PC-3 (cell line): ENCODE measurements at regions not wholly inside any gene's neighbourhood (a gene's known extent, or its start where the extent isn't known, plus 50 kb on each side); places are given as distances from the start of the nearest gene placed in this dataset.

Source experiments
- ATAC-seq: fragments of 200-7000 bp; cut with Tn5 transposase; 2 replicates; pipeline ENCODE4 v1.9.1; 2020; ENCODE audit warnings: mild to moderate bottlenecking, moderate library complexity
- BruUV-seq: library from RNA; stranded (reverse); fragments of 400-500 nt; replicated peaks from 2 replicates; lab custom pipeline; 2021; lab: Mats Ljungman, UMichigan
- CTCF ChIA-PET: fragments of 300-600 bp; sonication (Branson Sonifier 250); formaldehyde crosslinking; loops from one replicate; lab custom pipeline; 2022; ENCODE audit warnings: antibody characterized with exemption; lab: Charles Lee
- POLR2A ChIA-PET: fragments of 300-600 bp; sonication (Branson Sonifier 250); formaldehyde crosslinking; loops from one replicate; lab custom pipeline; 2022; ENCODE audit warnings: antibody characterized with exemption; ENCODE audit not compliant: unreplicated experiment; lab: Charles Lee
- DNase-seq: peaks from one replicate; pipeline ENCODE4 v3.0.0-alpha.2; 2015
- H2AFZ ChIP-seq: fragments of 300-600 bp; sonication (generic); 2 replicates; pipeline ENCODE4 v1.6.0; 2016; ENCODE audit warnings: antibody characterized with exemption, low read length
- H3F3A ChIP-seq: fragments of 300-600 bp; sonication (generic); one replicate; pipeline ENCODE4 v1.6.0; 2017; ENCODE audit warnings: antibody characterized with exemption, low read length, control low read depth, mild to moderate bottlenecking; ENCODE audit not compliant: unreplicated experiment
- H3K27ac ChIP-seq: fragments of 300-600 bp; sonication (generic); 2 replicates; pipeline ENCODE4 v1.5.1; 2016; ENCODE audit warnings: mild to moderate bottlenecking, low read length
- H3K27me3 ChIP-seq: fragments of 300-600 bp; sonication (generic); 2 replicates; pipeline ENCODE4 v1.6.1; 2016; ENCODE audit warnings: low read length, mixed read lengths
- H3K36me3 ChIP-seq: fragments of 300-600 bp; sonication (generic); 2 replicates; pipeline ENCODE4 v1.6.1; 2016; ENCODE audit warnings: low read depth, mixed run types, low read length, mixed read lengths
- H3K4me1 ChIP-seq: fragments of 300-600 bp; sonication (generic); 2 replicates; pipeline ENCODE4 v1.5.1; 2016; ENCODE audit warnings: low read length; ENCODE audit not compliant: insufficient read depth
- H3K4me2 ChIP-seq: fragments of 300-600 bp; sonication (generic); 2 replicates; pipeline ENCODE4 v1.6.0; 2016; ENCODE audit warnings: low read length
- H3K4me3 ChIP-seq: fragments of 300-600 bp; sonication (generic); 2 replicates; pipeline ENCODE4 v1.5.1; 2016; ENCODE audit warnings: mild to moderate bottlenecking, low read length, mixed read lengths
- H3K79me2 ChIP-seq: fragments of 300-600 bp; sonication (generic); 2 replicates; pipeline ENCODE4 v1.6.1; 2017; ENCODE audit warnings: low read length, mixed read lengths
- H3K9ac ChIP-seq: fragments of 300-600 bp; sonication (generic); 2 replicates; pipeline ENCODE4 v1.6.0; 2016; ENCODE audit warnings: mild to moderate bottlenecking, low read length
- H3K9me2 ChIP-seq: fragments of 300-600 bp; sonication (generic); replicated peaks from 2 replicates; pipeline ENCODE4 v1.6.1; 2016; ENCODE audit warnings: mixed run types, low read length, mixed read lengths
- H3K9me3 ChIP-seq: fragments of 300-600 bp; sonication (generic); 2 replicates; pipeline ENCODE4 v1.6.1; 2016; ENCODE audit warnings: low read length, mixed read lengths
- H4K20me1 ChIP-seq: fragments of 300-600 bp; sonication (generic); 2 replicates; pipeline ENCODE4 v1.6.1; 2016; ENCODE audit warnings: low read length, mixed read lengths
- EZH2 ChIP-seq: fragments of 300-600 bp; sonication (generic); IDR thresholded peaks from one replicate; pipeline ENCODE4 v1.6.1; 2017; ENCODE audit warnings: antibody characterized with exemption, mild to moderate bottlenecking, low read length; ENCODE audit not compliant: unreplicated experiment
- EZH2phosphoT487 ChIP-seq: fragments of 300-600 bp; sonication (generic); IDR thresholded peaks from 2 replicates; pipeline ENCODE4 v1.6.1; 2018; ENCODE audit warnings: mild to moderate bottlenecking, antibody characterized with exemption, low read length, borderline replicate concordance
- intact Hi-C: fragments of 100-400 bp; cut with micrococcal nuclease; formaldehyde crosslinking; loops from 2 replicates; pipeline ENCODE4 v1.9.0; 2023
- TF ChIP-seq, protein P1 (sequence below): fragments of 300-600 bp; sonication (generic); conservative IDR thresholded peaks from 2 replicates; pipeline ENCODE4 v1.5.1; 2017; ENCODE audit warnings: antibody characterized with exemption, low read depth, mild to moderate bottlenecking, low read length

DNA sequence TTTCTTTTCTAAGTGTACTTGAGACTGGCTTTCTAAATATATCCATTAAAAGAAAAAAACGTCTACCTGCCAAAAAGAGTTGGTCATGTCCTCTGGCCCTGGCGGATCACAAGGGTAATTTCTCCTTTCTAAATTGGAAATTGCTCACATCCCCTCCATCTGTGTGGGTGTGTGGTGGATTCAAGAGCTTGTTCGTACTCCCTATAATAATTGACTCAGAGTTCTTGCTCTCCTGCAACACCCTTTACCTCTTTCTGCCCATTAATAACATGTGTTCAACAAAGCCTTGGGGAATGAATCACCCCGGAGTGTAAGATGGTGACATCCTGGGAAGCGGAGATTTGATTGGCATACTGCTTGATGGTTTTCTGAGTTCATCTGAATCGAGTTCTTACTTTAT, 263.8 kb downstream of the ALDH8A1 start:
- H3K4me1 ChIP-seq: no peaks in the 10 kb centered on the region; the same call in 1 of the 2 replicates
- BruUV-seq: no TSS peak
- no peaks in the 10 kb centered on the region for H3K9me2 ChIP-seq
- no peak overlapping the region for H3K4me3 ChIP-seq
- no peak for TF ChIP-seq EZH2phosphoT487
- no peak for TF ChIP-seq EZH2
- TF ChIP-seq, protein P1, sequence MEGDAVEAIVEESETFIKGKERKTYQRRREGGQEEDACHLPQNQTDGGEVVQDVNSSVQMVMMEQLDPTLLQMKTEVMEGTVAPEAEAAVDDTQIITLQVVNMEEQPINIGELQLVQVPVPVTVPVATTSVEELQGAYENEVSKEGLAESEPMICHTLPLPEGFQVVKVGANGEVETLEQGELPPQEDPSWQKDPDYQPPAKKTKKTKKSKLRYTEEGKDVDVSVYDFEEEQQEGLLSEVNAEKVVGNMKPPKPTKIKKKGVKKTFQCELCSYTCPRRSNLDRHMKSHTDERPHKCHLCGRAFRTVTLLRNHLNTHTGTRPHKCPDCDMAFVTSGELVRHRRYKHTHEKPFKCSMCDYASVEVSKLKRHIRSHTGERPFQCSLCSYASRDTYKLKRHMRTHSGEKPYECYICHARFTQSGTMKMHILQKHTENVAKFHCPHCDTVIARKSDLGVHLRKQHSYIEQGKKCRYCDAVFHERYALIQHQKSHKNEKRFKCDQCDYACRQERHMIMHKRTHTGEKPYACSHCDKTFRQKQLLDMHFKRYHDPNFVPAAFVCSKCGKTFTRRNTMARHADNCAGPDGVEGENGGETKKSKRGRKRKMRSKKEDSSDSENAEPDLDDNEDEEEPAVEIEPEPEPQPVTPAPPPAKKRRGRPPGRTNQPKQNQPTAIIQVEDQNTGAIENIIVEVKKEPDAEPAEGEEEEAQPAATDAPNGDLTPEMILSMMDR: no peak
- DNase-seq: peak; percentile 31
- no peaks in the 10 kb centered on the region for H4K20me1 ChIP-seq
- H3K27ac ChIP-seq: no peak overlapping the region
- H3K79me2 ChIP-seq: no peaks in the 10 kb centered on the region
- H3K27me3 ChIP-seq: no peaks in the 10 kb centered on the region
- H3K9ac ChIP-seq: no peak overlapping the region
- H3F3A ChIP-seq: no peaks in the 10 kb centered on the region
- ChIA-PET POLR2A (interaction anchor here (0.6 kb wide), 1 partner anchor 1520 kb away, joined by 5 read pairs; no protein-coding TSS in a partner anchor), CTCF (no interaction called here)
- no peak overlapping the region for H3K4me2 ChIP-seq
- no peak for ATAC-seq
- no peak overlapping the region for H2AFZ ChIP-seq
- no peaks in the 10 kb centered on the region for H3K36me3 ChIP-seq
- intact Hi-C loops: no loop called here
- no peaks in the 10 kb centered on the region for H3K9me3 ChIP-seq

DNA sequence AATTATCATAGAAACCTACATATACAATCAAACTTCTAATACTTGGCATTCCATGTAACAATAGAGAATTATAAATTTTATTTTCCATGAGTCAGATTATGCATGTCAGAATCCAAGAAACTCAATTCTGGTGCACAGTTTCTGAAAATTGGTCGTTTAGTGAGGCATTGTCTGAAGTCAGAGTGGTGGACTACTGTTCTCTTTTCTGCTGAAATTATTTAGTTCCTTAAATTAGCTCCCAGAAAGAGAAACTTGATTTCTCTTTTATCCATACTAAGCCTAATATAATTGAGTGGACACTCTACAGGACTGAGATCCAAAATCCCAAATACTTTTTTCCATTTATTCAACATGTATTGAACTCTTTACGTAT, 265.5 kb downstream of the ALDH8A1 start:
- H3K27me3 ChIP-seq: no peaks in the 10 kb centered on the region
- H3F3A ChIP-seq: no peaks in the 10 kb centered on the region
- ChIA-PET POLR2A (no interaction called here), CTCF (no interaction called here)
- H2AFZ ChIP-seq: no peak overlapping the region
- no peak for DNase-seq
- no peak overlapping the region for H3K9ac ChIP-seq
- no peaks in the 10 kb centered on the region for H3K9me3 ChIP-seq
- H4K20me1 ChIP-seq: no peaks in the 10 kb centered on the region
- H3K4me2 ChIP-seq: no peak overlapping the region
- no peaks in the 10 kb centered on the region for H3K36me3 ChIP-seq
- intact Hi-C loops: no loop called here
- no peak overlapping the region for H3K27ac ChIP-seq
- BruUV-seq: no TSS peak
- H3K4me3 ChIP-seq: no peak overlapping the region
- H3K9me2 ChIP-seq: no peaks in the 10 kb centered on the region
- TF ChIP-seq EZH2 (no peak), EZH2phosphoT487 (no peak)
- TF ChIP-seq, protein P1: no peak
- ATAC-seq: no peak
- no peaks in the 10 kb centered on the region for H3K79me2 ChIP-seq
- H3K4me1 ChIP-seq: no peaks in the 10 kb centered on the region; the same call in 1 of the 2 replicates

DNA sequence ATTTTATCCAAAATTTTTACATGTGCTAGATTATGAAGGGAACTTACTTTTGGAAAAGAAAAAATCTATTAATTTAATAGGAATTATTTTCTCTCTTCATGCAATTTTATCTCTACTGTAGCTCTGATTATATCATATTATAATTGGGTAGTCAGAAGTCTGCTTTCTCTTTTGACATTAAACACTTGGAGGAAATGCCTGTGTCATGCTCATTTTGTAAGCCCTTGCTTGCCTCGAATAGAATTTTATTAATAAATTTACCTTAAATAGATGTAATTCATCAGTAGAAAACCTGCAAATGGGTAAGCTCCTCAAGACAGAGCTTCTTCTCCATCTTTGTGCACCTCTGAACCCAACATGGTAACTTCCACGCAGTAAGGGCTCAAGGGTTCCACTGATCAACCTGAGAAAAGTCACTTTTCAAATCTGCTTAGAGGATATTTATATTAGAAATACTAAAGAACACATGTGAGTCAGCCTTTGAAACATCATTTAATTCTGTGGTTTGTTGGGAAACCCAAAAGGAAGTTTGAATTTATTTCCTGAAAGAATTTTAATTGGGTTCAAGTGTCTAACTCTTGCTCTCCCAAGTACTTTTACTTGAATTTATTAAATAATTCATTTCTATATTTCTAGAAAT, 266.0 kb downstream of the ALDH8A1 start:
- Histone ChIP-seq H3K36me3 (no peaks in the 10 kb centered on the region), H2AFZ (no peak overlapping the region), H3K9me2 (no peaks in the 10 kb centered on the region), H4K20me1 (no peaks in the 10 kb centered on the region), H3K27me3 (no peaks in the 10 kb centered on the region), H3K4me1 (no peaks in the 10 kb centered on the region; the same call in 1 of the 2 replicates), H3K9ac (no peak overlapping the region), H3K9me3 (no peaks in the 10 kb centered on the region), H3K4me3 (no peak overlapping the region), H3K27ac (no peak overlapping the region), H3K4me2 (no peak overlapping the region), H3K79me2 (no peaks in the 10 kb centered on the region), H3F3A (no peaks in the 10 kb centered on the region)
- DNase-seq (peak; percentile 43), ATAC-seq (no peak)
- POLR2A ChIA-PET: no interaction called here
- no TSS peak for BruUV-seq
- intact Hi-C loops: no loop called here
- CTCF ChIA-PET: no interaction called here
- TF ChIP-seq EZH2phosphoT487: no peak
- TF ChIP-seq EZH2: no peak
- TF ChIP-seq, protein P1: no peak
